Neural crest cell (in vitro differentiated cells): ENCODE measurements at regions not wholly inside any gene's neighbourhood (a gene's known extent, or its start where the extent isn't known, plus 50 kb on each side); places are given as distances from the start of the nearest gene placed in this dataset.

Experiments
- DNase-seq: peaks from one replicate; pipeline ENCODE4 v3.0.0; 2021; ENCODE audit warnings: low read depth, mixed read lengths, low spot score
- H3K27ac Mint-ChIP-seq: one replicate; pipeline ENCODE4 v1.8.0; 2021; ENCODE audit warnings: mild to moderate bottlenecking, mixed read lengths; ENCODE audit not compliant: unreplicated experiment
- H3K27me3 Mint-ChIP-seq: 2 replicates; pipeline ENCODE4 v1.8.0; 2021; ENCODE audit warnings: low read depth, mild to moderate bottlenecking, mixed read lengths
- H3K36me3 Mint-ChIP-seq: 2 replicates; pipeline ENCODE4 v1.8.0; 2021; ENCODE audit warnings: low read depth, mild to moderate bottlenecking, mixed read lengths
- H3K4me1 Mint-ChIP-seq: 2 replicates; pipeline ENCODE4 v1.8.0; 2021; ENCODE audit warnings: mixed read lengths
- H3K4me3 Mint-ChIP-seq: one replicate; pipeline ENCODE4 v1.8.0; 2021; ENCODE audit warnings: mild to moderate bottlenecking, mixed read lengths
- H3K9me3 Mint-ChIP-seq: 2 replicates; pipeline ENCODE4 v1.8.0; 2021; ENCODE audit warnings: mixed read lengths
- TF ChIP-seq, protein P1 (sequence below): fragments of 200-600 bp; sonication (generic); conservative IDR thresholded peaks from 2 replicates; pipeline ENCODE4 v1.5.0; 2021; ENCODE audit warnings: antibody characterized with exemption, mild to moderate bottlenecking

DNA sequence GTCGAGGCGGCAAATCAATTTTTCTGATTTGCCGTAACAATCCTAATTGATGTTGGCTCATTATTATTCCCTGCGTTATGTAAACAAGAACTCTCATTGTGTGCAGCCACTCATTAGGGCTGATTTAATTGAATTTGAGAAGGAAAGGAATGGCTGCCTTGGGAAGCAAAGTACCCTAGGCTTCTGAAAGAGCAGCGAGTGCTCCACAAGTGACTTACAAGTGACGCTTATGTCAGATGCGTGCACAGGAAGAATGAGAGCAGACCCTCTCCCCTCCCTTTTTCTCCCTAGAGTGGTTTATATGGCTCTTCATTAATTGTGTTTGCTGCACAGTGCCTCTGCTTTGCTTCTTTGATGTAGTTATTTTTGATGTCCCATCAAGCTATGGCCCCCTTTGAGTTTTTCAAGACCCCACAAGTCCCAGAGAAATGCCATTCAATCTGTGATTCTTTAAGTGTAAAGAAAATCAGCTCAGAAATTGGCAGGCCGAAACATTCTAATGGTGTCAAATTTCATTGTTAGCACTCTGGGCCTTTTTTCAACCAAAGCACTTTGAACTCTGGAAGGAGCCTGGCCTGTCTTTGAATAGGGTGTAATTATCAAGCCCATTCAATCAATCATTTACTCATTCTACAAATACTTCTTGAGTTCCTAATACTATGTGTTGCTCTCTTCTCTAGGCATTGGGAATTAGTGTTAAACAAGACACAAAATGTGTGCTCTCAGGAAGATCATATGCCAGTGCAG lies 86.8 kb upstream of the VAV3 start:
- TF ChIP-seq, protein P1, sequence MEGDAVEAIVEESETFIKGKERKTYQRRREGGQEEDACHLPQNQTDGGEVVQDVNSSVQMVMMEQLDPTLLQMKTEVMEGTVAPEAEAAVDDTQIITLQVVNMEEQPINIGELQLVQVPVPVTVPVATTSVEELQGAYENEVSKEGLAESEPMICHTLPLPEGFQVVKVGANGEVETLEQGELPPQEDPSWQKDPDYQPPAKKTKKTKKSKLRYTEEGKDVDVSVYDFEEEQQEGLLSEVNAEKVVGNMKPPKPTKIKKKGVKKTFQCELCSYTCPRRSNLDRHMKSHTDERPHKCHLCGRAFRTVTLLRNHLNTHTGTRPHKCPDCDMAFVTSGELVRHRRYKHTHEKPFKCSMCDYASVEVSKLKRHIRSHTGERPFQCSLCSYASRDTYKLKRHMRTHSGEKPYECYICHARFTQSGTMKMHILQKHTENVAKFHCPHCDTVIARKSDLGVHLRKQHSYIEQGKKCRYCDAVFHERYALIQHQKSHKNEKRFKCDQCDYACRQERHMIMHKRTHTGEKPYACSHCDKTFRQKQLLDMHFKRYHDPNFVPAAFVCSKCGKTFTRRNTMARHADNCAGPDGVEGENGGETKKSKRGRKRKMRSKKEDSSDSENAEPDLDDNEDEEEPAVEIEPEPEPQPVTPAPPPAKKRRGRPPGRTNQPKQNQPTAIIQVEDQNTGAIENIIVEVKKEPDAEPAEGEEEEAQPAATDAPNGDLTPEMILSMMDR, result no peak
- Mint-ChIP-seq H3K4me3 (no peak overlapping the region), H3K27me3 (peaks cover 3% of the 10 kb centered on the region), H3K9me3 (no peaks in the 10 kb centered on the region), H3K4me1 (peaks cover 2% of the 10 kb centered on the region), H3K36me3 (no peaks in the 10 kb centered on the region), H3K27ac (no peak overlapping the region)
- no peak for DNase-seq

DNA sequence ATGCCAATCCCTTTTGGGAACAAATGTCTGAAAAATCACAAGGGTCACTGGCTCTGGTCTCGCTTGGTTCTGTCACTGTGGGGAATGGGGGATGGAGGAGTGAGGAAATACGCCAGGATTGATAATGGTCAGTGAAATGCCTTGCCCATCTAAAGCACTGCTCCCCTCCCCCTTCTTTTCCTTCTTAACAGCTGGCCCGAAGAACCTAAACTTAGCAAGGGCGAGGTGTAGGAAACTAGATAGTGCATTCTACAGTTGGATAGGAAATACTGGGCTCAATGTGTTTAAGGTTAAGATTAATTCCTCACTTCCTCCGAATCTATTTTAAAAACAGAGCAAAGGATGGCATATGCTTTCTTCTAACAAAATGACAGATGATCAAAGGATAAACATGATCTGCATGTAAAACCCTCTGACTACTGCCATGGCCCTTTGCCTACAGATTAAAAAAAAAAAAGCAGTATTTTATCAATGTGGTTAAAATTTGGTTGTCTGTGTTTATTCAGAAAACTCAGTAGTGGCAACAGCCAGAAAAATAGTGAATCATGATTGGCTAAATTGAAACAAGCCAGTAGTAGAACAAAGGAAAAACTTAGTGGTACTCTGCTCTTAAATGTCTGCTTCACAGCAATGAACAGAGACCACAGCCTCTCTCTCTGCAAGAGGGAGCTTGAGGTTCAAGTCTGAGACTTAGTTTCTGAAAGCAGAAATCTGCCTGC lies 86.1 kb upstream of the VAV3 start:
- Mint-ChIP-seq H3K9me3 (no peaks in the 10 kb centered on the region), H3K27ac (no peak overlapping the region), H3K27me3 (peaks cover 5% of the 10 kb centered on the region), H3K4me1 (no peaks in the 10 kb centered on the region), H3K36me3 (no peaks in the 10 kb centered on the region), H3K4me3 (no peak overlapping the region)
- no peak for DNase-seq
- TF ChIP-seq, protein P1, result no peak

DNA sequence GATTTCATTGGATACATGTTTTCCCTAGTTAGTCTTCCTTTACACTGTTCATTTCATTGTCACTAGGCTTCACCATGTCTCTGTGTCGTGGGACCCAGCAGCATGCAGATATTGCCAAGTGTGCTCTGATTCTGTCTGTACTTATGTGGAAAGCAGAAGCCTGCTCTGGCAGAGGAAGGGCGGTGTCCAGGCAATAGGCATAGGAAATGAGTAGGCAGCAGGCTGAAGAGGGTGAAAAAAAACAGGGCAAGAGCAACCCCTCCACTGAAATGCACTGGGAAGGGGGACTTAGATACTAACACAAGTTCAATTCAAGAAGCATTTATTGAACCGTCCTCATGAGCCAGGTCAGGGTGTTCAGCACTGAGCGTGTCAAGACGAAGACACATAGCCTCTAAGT lies 85.2 kb upstream of the VAV3 start:
- Mint-ChIP-seq H3K4me3 (no peak overlapping the region), H3K27ac (no peak overlapping the region), H3K27me3 (peaks cover 5% of the 10 kb centered on the region)

DNA sequence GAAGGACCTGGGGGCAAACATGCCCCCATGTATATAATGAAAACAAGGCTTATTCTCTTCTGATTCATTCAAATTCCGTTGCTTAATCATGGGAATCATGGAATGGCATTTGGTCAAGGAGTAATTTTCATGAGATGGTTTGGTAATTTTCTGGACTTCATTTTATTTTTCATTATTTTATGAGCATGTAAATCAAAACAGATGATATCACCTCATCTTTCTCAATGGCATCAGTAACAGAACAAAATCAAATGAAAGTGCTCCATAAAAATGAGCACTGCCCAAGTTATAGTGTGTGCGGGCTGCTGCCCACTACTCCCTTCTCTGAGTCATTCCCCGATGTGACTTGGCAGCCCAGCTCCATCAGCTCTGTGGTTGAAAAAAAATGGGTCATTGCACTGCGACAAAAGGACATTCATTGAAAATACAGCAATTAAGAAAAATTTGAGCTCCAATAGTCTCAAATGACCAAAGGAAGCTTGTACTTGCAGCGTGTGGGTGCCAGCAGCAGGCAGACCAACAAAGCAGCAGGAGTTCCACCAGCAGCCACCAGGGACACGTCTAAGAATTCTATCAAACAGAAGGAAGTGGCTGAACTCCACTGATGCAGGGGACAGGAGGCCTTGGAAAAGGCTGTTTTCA lies 84.3 kb upstream of the VAV3 start:
- peak; percentile 27 for DNase-seq
- Mint-ChIP-seq H3K4me1 (no peaks in the 10 kb centered on the region), H3K27ac (no peak overlapping the region), H3K36me3 (no peaks in the 10 kb centered on the region), H3K4me3 (no peak overlapping the region), H3K27me3 (peaks cover 5% of the 10 kb centered on the region), H3K9me3 (peaks cover 2% of the 10 kb centered on the region)
- TF ChIP-seq, protein P1, result peak; percentile 59

More for the DNA sequence above, 85.2 kb upstream of the VAV3 start:
- Mint-ChIP-seq H3K9me3 (no peaks in the 10 kb centered on the region), H3K36me3 (no peaks in the 10 kb centered on the region), H3K4me1 (no peaks in the 10 kb centered on the region)
- TF ChIP-seq, protein P1, result no peak
- DNase-seq, result no peak

DNA sequence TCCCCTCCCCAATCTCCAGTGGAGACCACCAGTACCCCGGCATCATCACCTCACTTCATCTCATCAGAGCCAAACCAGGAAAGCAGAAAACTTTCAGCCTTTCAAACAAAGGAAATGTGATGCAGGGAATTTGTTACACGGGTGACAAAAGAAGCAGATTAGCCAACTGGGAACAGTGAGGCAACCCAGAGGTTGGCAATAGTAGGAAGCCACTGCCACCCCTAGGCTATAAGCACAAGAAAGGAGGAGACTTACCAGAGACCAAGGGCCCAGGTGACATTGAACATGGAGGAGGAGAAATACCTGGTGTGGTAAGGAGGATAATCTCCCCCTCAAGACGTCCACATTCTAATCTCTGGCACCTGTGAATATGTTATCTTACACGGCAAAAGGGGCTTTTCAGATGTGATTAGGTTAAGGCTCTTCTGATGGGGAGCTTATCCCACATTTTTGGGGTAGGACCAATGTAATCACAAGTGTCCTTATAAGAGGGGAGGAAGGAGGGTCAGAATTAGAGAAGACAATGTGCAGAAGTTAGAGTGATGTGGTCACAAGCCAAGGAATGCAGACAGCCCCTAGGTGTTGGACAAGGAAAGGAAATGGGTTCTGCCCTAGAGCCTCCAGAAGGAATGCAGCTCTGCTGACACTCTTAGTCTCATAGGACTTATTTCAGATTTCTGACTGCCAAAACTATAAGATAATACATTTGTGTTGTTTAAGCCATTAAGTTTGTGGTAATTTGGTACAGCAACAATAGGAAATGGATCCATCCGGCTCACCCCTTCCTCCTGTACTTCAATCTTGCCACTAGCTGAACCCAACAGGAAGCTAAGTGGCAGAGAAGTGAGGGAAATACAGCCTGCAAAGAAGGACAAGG lies 83.6 kb upstream of the VAV3 start:
- DNase-seq, result no peak
- Mint-ChIP-seq H3K9me3 (peaks cover 2% of the 10 kb centered on the region), H3K4me1 (no peaks in the 10 kb centered on the region), H3K27ac (no peak overlapping the region), H3K27me3 (peaks cover 5% of the 10 kb centered on the region), H3K4me3 (no peak overlapping the region), H3K36me3 (no peaks in the 10 kb centered on the region)
- TF ChIP-seq, protein P1, result no peak
